ENCODE measurements at regions not wholly inside any gene's neighbourhood (a gene's known extent, or its start where the extent isn't known, plus 50 kb on each side); places are given as distances from the start of the nearest gene placed in this dataset.

DNA sequence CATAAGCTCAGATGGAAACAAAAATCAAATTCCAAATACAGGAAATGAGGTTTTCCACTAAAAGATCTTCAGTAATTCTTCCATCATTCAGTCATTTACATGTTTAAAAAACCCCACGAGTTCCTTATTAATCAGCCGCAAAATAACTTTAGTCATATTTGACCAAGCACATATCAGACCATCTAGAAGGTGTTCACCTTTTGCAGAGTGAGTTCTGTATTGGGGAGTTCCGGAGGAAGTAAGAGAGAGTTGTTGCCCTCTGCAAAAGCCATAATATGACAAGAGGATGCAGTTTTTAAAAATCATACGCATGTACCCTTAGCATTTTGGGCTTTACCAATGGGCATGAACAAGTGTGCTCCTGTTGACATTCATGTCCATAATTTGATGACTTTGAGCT is 61.6 kb downstream of the CCR1 start:
- DNase-seq, result no peak

DNA sequence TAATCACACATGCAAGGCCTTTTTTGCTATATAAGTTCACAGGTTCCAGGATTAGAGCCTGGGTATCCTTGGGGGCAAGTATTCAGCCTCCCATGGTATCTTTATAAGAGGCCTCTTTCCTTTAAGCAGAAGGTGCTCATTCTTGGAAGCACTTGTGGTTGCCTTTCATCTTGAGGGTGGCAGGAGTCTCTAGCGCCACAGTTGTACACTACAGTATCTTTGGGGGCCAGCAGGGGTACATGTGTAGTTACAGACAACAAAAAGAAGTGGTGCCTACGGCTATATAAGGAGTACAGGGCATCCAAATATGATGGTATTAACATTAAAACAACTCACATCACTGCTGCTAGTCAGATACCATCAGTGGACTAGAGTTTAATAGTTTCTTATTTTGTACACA is 62.1 kb downstream of the CCR1 start:
- no peak for DNase-seq

DNA sequence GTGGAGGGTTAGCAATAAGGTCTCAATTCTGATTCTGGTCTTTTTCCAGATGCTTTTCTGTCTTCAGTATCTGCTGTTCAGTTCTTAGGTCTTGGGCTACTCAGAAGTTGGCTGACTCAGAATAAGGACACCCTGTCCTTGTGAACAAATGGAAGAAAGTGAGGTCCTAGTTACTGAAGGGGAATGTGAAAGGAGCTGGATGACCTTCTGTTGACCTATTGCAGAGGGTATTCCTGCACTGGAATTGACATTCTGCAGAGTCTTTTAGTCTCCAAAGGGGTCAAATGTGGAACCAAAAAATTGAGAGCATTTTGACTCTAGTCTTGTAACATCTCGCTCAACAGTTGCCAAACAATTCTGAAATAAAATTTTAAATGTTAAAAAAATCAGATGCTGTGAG is 63.0 kb downstream of the CCR1 start:
- DNase-seq, result no peak

- no peak for DNase-seq
These were observed 64.1 kb downstream of the CCR1 start for GRCh38 chr3:46143951-46144473.

DNA sequence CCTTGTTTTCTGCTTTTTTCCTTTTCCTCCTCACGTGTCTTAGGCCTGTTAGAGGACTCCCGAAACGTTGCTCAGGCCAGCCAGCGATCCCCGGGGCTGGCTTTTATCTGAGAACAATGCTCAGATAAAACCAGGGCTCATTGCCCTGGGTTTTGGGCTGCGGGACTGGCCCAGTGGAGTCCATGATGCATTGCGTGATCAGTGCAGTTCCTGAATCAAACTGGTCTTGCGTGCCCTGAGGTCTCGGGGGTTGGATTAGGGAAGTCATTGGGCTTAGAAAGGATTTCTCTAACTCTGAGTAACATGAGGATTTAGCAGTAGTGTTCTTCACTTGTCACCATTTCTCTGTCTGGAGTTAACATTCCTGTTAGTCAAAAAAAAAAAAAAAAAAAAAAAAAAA is 66.3 kb downstream of the CCR1 start:
- DNase-seq, result no peak

- DNase-seq, result no peak
These were observed 69.5 kb downstream of the CCR1 start for GRCh38 chr3:46138581-46138980.

GRCh38 chr3:46135475-46135874 is 72.6 kb downstream of the CCR1 start:
- DNase-seq, result no peak

GRCh38 chr3:46133285-46133684 is 74.8 kb downstream of the CCR1 start:
- no peak for DNase-seq

DNA sequence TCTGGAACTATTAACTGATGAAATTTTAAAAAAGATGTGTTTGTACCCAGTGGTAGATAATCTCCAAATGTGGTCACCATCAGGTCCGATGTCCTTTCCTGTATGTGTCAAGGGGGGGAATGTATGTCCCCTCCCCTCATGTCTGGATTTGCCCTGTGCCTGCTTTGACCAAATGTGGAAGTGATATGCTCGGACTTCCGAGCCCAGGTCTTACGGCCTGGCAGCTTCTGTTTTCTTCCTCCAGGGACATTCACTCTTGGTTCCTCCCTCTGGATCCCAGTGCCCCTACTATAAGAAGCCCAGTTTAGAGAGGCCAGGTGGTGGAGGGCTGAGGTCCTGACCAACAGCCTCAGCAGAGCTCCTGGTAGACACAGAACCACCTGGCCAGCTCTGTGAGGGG is 75.5 kb downstream of the CCR1 start:
- no peak for DNase-seq

DNA sequence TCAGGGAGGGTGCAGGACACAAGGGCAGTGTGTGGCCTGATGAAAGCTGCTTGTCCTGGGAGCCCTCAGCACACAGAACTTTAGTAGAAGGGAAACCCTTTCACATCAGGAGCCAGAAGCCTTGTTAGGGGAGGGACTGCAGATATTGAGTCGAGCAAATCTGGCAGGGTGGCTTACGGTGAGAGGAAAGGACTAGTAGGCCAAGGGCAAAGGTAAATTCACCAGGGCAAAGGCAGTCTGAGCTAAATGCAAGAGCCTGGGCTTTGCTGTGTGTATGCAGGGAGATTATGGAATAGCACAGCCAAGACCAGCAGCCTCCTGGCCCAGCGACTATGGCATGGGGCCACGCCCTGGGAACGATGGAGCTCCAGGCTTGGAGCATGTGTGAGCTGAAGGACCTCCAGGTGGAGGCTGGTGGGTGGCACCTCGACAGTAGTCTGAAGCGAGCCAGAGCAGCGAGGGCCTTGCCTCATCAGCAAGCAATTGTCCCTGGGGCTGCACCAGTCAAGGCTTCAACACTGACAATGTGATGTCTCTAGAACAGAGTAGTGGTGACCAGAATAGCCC is 76.1 kb downstream of the CCR1 start:
- DNase-seq, result no peak

DNA sequence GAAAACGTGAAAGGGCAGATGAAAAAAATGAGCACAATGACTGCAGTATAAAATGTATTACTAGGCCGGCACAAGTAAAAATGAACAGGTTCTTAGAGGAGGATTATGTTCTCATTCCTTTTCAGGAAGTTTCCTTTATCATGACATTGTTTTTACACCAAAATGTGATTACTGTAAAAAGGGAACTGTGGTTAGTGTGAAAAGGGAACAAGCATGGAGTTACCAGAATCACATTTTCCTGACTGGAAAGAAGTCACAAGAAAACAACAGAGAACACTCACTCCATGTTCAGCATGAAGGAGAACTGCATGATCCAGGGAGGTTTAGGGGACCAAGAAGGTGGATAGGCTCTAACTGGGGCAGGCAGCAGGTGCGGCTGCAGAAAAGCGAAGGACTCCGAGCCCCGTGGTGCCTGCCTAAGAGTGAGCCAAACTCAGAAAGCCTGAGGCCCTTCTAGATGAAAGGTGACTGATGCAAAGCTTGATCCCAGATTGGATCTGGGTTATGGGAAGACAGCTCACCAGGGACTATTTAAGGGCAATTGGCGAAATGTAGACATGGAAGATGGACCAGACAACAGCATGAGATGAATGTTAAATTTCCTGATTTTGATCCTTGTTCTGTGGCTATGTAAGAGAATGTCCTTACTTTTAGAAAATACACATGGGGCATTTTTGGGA is 77.3 kb downstream of the CCR1 start:
- no peak for DNase-seq

DNA sequence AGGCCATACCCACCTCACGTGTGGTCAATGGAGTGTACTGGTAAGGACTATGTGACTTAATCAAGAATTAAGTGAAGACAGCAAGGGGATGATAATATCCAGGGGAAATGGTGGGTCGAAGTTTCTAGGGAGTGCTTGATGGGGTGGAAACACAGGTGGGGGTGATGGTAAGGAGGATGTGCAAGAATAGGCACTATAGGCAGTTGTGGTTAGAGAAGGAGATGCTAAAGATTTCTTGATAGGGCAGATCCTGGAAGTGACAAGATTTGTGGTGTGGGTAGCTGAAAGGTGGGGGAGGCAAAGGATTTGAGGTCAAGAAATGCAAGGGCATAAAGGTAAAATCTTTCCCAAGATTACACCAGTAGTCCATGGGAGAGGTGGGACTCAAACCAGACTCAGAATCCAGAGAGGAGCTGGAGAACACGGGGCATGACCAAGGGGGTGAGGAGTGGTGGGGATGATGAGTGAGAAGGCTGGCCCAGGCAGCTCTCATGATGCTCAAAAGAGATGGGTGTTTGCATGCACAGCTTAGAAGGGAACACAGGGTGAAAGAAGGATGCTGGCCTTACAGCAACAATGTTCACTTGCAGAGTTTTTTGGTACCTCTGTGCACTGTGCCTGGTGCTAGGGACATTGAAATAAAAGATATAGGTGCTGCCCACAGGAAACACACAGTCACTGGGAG is 78.4 kb downstream of the CCR1 start:
- no peak for DNase-seq

DNA sequence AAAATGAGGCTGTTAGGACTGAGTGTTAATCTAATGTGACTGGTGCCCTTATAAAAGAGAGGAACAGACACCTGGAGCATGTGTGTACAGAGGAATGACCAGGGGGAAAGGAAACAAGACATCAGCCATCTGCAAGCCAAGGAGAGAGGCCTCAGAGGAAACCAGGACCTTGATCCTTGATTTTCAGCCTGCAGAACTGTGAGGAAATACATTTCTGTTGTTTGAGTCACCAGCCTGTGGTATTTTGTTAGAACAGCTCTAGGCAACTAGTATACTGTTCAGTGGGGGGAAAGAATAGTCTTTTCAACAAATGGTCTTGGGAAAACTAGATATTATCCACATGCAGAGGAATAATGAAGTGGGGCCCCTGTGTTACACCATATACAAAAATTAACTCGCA is 80.6 kb downstream of the CCR1 start:
- DNase-seq, result no peak

DNA sequence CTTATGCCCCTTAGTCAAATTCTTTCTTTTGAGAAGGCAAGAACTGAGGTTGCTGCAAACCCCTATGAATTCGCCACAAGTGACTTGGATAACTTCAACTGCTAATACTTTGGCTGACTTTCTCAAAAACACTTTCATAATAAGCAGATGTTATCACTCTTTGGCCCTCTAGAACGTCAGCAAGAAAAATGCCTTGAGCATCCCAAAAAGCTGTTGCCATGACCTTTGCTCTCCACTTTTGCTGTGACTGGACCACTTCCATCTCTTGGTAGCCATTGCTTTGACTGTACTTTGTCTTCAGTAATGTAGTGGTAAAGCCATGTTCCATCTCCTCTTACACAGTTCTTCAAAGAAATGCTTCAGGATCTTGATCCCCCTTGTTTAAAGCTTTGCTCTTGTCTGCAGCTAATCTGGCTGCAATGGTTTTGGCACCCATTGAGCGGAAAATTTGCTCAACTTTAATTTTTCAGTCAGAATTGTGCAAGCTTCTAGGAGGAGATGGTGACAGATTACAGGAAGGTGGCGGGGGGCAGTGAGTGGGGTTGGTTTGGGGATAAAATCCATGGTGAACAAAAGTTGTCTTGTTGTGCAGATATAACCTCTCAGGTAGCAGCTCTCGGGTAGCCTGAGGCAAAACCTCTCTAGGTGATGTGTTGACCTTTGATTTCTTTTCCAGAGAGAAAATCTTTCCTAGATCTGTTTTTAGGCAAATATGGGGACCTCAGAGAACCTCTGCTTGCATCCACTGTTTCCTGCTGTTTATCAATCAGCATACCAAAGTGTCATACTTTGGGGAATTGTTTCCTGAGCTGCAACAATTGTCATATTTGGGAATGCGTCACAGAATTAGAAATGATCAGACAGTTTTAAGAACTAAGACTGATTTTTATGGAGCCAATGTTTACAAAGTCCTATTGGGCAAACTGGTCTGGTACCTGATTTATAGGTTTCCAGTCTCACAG is 83.6 kb downstream of the CCR1 start:
- no peak for DNase-seq

GRCh38 chr3:46123646-46124045 is 84.5 kb downstream of the CCR1 start:
- no peak for DNase-seq

- no peak for DNase-seq
These were observed 86.0 kb downstream of the CCR1 start for GRCh38 chr3:46122091-46122490.

GRCh38 chr3:46120983-46121382 is 87.1 kb downstream of the CCR1 start:
- DNase-seq, result no peak

DNA sequence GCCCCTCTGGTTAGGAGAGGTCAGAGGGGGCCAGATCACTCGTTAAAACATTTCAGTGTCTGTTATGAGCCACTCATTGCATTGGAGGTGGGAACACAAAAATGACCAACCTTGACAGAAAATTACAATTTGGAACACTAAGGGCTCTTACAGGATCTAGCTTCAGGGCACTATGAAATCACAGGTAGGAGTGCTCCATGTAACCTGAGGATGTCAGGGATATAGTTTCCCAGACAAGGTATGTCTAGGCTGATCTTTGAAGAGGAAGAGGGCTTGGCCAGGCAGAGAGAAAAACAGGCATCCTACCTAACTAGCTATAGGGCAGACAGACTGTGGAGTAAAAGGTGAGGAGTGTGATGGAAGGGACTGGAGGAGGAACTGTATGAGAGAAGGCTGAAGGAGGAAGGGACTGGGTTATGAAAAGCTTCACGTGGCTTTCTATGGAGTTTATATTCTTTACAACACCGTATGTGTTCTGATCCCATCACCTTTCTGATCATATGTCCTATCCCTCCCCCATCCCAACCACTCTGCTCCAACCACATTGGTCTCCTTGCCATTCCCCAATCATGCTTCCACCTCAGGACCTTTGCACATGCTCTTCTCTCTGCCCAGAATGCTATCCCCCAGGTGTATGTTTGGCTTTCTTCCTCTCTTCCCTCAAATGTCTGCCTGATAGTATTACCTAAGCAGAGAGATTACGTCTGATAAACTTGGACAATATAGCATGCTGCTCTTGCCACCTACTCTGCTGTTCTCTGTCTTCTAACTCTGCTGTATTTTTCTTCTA is 88.2 kb downstream of the CCR1 start:
- DNase-seq, result no peak

GRCh38 chr3:46119253-46119652 is 88.9 kb downstream of the CCR1 start:
- DNase-seq, result no peak

- DNase-seq, result no peak
These were observed 89.7 kb upstream of the XCR1 start for GRCh38 chr3:46116996-46117395.

DNA sequence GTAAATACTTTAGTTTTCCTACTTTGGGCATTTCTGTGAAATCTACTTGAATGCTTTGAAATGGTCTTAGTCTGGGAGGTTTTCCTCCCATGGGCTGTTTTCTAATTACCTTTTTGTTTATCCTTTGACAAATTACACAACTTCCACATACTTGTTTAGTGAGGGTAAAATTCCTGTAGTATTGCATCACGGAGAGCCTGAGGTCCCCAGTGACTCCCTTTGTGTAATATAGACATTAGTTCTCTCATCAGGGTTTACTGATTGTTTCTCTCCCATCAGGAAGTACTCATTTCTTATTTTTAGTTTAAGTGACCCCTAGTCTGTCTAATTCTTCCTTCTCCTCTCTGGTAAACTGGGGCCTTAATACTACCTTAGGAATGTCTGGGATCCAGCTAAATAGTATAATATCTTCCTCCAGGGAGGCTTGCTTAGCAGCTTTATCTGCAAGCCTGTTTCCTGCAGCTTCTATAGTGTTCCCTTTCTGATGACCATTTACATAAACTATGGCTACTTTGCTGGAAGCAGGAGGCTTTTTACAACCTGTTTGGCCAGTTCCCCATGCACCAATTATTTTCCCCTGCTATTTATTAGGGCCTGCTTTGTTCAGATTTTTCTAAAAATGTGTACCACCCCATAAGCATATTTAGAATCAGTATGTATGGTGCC is 87.2 kb upstream of the XCR1 start:
- no peak for DNase-seq

DNA sequence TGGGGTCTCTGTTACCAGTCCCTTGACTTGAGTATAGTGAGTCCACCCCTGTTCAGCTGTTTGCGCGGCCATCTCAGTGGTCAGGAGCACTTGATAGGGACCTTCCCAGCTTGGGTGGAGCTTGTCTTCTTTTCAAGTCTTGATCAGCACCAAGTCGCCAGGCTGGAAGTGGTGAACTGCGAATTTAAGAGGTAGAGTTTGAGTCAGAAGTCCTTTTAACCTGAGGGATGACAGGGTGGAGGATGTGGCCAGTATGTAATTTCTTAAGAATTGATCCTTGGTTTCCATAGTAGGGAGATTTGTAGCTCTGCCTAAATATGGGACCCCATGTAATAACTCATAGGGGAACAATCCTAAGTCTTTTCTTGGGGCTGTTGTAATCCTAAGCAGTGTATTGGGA is 86.3 kb upstream of the XCR1 start:
- no peak for DNase-seq
